ENCODE measurements at regions not wholly inside any gene's neighbourhood (a gene's known extent, or its start where the extent isn't known, plus 50 kb on each side); places are given as distances from the start of the nearest gene placed in this dataset.

DNA sequence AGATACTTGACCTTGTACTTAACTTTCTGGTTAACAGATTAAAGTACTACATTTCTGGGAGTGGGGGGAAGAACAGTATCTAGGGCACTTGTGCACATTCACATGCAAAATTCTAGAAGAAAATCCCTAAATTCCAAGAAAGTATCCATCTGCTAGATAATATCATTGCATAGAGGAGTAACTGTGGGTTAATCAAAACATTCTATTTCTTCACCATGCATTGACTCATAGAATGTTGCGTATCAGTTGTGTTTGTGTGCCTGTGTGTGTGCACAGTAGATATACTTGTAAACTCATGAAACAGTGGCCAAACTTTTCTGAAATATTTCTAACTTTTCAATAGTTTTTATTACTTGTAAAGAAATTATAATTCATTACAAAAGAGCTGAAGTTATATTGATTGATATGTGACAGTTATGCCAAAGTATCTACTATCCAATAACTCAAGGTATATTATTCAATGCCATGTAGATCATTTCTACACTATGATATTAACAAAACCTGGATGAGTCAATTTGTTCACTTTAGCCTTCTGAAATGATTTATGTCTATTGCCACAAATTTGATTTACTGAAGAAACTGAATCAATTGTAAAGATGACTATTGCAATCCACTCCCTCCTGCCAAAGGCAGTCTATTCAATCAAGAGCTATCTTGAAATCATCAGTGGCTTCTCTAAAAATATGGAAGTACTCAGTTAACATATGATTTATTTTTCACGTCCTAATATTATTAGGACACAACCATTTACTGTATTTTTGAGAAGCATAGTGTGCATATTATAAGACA lies 756.7 kb upstream of the ARGLU1 start:
- H3K4me3 Mint-ChIP-seq = no peak overlapping the region
- TF ChIP-seq, protein P1, sequence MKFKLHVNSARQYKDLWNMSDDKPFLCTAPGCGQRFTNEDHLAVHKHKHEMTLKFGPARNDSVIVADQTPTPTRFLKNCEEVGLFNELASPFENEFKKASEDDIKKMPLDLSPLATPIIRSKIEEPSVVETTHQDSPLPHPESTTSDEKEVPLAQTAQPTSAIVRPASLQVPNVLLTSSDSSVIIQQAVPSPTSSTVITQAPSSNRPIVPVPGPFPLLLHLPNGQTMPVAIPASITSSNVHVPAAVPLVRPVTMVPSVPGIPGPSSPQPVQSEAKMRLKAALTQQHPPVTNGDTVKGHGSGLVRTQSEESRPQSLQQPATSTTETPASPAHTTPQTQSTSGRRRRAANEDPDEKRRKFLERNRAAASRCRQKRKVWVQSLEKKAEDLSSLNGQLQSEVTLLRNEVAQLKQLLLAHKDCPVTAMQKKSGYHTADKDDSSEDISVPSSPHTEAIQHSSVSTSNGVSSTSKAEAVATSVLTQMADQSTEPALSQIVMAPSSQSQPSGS (CRISPR knock-in tag; IDR thresholded peaks at IDR 0.05; ENCODE audit: borderline replicate concordance, low read depth) = no peak
- TF ChIP-seq ZNF263 (CRISPR knock-in tag; IDR thresholded peaks at IDR 0.05; ENCODE audit: low read depth) (no peak), GRHL2 (CRISPR knock-in tag; IDR thresholded peaks at IDR 0.05; ENCODE audit: insufficient replicate concordance, severe bottlenecking) (no peak), FOXJ3 (CRISPR knock-in tag; IDR thresholded peaks at IDR 0.05; ENCODE audit: borderline replicate concordance) (no peak), GABPB1 (CRISPR knock-in tag; IDR thresholded peaks at IDR 0.05) (no peak), ZNF416 (CRISPR knock-in tag; IDR thresholded peaks at IDR 0.05) (no peak), MXD4 (CRISPR knock-in tag; IDR thresholded peaks at IDR 0.05; ENCODE audit: borderline replicate concordance) (no peak), RORB (CRISPR knock-in tag; IDR thresholded peaks at IDR 0.05) (no peak), HMGA2 (CRISPR knock-in tag; IDR thresholded peaks at IDR 0.05) (no peak), TCF7 (CRISPR knock-in tag; IDR thresholded peaks at IDR 0.05; ENCODE audit: low read depth) (no peak), ZNF423 (CRISPR knock-in tag; IDR thresholded peaks at IDR 0.05) (no peak)
- TF ChIP-seq, protein P2, sequence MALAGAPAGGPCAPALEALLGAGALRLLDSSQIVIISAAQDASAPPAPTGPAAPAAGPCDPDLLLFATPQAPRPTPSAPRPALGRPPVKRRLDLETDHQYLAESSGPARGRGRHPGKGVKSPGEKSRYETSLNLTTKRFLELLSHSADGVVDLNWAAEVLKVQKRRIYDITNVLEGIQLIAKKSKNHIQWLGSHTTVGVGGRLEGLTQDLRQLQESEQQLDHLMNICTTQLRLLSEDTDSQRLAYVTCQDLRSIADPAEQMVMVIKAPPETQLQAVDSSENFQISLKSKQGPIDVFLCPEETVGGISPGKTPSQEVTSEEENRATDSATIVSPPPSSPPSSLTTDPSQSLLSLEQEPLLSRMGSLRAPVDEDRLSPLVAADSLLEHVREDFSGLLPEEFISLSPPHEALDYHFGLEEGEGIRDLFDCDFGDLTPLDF (CRISPR knock-in tag; IDR thresholded peaks at IDR 0.05) = no peak
- TF ChIP-seq, protein P3, sequence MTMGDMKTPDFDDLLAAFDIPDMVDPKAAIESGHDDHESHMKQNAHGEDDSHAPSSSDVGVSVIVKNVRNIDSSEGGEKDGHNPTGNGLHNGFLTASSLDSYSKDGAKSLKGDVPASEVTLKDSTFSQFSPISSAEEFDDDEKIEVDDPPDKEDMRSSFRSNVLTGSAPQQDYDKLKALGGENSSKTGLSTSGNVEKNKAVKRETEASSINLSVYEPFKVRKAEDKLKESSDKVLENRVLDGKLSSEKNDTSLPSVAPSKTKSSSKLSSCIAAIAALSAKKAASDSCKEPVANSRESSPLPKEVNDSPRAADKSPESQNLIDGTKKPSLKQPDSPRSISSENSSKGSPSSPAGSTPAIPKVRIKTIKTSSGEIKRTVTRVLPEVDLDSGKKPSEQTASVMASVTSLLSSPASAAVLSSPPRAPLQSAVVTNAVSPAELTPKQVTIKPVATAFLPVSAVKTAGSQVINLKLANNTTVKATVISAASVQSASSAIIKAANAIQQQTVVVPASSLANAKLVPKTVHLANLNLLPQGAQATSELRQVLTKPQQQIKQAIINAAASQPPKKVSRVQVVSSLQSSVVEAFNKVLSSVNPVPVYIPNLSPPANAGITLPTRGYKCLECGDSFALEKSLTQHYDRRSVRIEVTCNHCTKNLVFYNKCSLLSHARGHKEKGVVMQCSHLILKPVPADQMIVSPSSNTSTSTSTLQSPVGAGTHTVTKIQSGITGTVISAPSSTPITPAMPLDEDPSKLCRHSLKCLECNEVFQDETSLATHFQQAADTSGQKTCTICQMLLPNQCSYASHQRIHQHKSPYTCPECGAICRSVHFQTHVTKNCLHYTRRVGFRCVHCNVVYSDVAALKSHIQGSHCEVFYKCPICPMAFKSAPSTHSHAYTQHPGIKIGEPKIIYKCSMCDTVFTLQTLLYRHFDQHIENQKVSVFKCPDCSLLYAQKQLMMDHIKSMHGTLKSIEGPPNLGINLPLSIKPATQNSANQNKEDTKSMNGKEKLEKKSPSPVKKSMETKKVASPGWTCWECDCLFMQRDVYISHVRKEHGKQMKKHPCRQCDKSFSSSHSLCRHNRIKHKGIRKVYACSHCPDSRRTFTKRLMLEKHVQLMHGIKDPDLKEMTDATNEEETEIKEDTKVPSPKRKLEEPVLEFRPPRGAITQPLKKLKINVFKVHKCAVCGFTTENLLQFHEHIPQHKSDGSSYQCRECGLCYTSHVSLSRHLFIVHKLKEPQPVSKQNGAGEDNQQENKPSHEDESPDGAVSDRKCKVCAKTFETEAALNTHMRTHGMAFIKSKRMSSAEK (CRISPR knock-in tag; IDR thresholded peaks at IDR 0.05; ENCODE audit: borderline replicate concordance) = no peak
- TF ChIP-seq, protein P4, sequence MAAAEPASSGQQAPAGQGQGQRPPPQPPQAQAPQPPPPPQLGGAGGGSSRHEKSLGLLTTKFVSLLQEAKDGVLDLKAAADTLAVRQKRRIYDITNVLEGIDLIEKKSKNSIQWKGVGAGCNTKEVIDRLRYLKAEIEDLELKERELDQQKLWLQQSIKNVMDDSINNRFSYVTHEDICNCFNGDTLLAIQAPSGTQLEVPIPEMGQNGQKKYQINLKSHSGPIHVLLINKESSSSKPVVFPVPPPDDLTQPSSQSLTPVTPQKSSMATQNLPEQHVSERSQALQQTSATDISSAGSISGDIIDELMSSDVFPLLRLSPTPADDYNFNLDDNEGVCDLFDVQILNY (CRISPR knock-in tag; IDR thresholded peaks at IDR 0.05) = no peak
- TF ChIP-seq, protein P5, sequence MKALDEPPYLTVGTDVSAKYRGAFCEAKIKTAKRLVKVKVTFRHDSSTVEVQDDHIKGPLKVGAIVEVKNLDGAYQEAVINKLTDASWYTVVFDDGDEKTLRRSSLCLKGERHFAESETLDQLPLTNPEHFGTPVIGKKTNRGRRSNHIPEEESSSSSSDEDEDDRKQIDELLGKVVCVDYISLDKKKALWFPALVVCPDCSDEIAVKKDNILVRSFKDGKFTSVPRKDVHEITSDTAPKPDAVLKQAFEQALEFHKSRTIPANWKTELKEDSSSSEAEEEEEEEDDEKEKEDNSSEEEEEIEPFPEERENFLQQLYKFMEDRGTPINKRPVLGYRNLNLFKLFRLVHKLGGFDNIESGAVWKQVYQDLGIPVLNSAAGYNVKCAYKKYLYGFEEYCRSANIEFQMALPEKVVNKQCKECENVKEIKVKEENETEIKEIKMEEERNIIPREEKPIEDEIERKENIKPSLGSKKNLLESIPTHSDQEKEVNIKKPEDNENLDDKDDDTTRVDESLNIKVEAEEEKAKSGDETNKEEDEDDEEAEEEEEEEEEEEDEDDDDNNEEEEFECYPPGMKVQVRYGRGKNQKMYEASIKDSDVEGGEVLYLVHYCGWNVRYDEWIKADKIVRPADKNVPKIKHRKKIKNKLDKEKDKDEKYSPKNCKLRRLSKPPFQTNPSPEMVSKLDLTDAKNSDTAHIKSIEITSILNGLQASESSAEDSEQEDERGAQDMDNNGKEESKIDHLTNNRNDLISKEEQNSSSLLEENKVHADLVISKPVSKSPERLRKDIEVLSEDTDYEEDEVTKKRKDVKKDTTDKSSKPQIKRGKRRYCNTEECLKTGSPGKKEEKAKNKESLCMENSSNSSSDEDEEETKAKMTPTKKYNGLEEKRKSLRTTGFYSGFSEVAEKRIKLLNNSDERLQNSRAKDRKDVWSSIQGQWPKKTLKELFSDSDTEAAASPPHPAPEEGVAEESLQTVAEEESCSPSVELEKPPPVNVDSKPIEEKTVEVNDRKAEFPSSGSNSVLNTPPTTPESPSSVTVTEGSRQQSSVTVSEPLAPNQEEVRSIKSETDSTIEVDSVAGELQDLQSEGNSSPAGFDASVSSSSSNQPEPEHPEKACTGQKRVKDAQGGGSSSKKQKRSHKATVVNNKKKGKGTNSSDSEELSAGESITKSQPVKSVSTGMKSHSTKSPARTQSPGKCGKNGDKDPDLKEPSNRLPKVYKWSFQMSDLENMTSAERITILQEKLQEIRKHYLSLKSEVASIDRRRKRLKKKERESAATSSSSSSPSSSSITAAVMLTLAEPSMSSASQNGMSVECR (CRISPR knock-in tag; IDR thresholded peaks at IDR 0.05; ENCODE audit: borderline replicate concordance) = no peak
- TF ChIP-seq, protein P6, sequence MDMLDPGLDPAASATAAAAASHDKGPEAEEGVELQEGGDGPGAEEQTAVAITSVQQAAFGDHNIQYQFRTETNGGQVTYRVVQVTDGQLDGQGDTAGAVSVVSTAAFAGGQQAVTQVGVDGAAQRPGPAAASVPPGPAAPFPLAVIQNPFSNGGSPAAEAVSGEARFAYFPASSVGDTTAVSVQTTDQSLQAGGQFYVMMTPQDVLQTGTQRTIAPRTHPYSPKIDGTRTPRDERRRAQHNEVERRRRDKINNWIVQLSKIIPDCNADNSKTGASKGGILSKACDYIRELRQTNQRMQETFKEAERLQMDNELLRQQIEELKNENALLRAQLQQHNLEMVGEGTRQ (CRISPR knock-in tag; IDR thresholded peaks at IDR 0.05) = no peak
- TF ChIP-seq, protein P7, sequence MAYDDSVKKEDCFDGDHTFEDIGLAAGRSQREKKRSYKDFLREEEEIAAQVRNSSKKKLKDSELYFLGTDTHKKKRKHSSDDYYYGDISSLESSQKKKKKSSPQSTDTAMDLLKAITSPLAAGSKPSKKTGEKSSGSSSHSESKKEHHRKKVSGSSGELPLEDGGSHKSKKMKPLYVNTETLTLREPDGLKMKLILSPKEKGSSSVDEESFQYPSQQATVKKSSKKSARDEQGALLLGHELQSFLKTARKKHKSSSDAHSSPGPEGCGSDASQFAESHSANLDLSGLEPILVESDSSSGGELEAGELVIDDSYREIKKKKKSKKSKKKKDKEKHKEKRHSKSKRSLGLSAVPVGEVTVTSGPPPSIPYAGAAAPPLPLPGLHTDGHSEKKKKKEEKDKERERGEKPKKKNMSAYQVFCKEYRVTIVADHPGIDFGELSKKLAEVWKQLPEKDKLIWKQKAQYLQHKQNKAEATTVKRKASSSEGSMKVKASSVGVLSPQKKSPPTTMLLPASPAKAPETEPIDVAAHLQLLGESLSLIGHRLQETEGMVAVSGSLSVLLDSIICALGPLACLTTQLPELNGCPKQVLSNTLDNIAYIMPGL (CRISPR knock-in tag; IDR thresholded peaks at IDR 0.05) = no peak
- TF ChIP-seq, protein P8, sequence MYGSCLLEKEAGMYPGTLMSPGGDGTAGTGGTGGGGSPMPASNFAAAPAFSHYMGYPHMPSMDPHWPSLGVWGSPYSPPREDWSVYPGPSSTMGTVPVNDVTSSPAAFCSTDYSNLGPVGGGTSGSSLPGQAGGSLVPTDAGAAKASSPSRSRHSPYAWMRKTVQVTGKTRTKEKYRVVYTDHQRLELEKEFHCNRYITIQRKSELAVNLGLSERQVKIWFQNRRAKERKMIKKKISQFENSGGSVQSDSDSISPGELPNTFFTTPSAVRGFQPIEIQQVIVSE (CRISPR knock-in tag; IDR thresholded peaks at IDR 0.05; ENCODE audit: borderline replicate concordance) = no peak
- no peaks in the 10 kb centered on the region for H3K4me1 Mint-ChIP-seq
- ATAC-seq = no peak
- DNase-seq (ENCODE audit: low spot score) = no peak
- no peaks in the 10 kb centered on the region for H3K27me3 Mint-ChIP-seq (ENCODE audit: low read depth)
- POLR2A ChIA-PET = no interaction called here
- no peaks in the 10 kb centered on the region for H3K9me3 Mint-ChIP-seq
- no peak overlapping the region for H3K27ac Mint-ChIP-seq
- H3K36me3 Mint-ChIP-seq = no peaks in the 10 kb centered on the region
- CTCF ChIA-PET = no interaction called here
